ENCODE measurements at regions not wholly inside any gene's neighbourhood (a gene's known extent, or its start where the extent isn't known, plus 50 kb on each side); places are given as distances from the start of the nearest gene placed in this dataset.
"Not testable (repeated sequence)": the region's sequence is repeated elsewhere in the genome, so short reads cannot be mapped to it uniquely, and the experiment has no call there.

GRCh38 chr2:35831385-35831784 lies 524.2 kb upstream of the CRIM1 start:
- H3K4me3 ChIP-seq (ENCODE audit: low read length), result no peak overlapping the region
- no peak for TF ChIP-seq ZNF274 (IDR thresholded peaks at IDR 0.05; ENCODE audit: low read depth, low read length)

GRCh38 chr2:35830833-35831232 lies 524.7 kb upstream of the CRIM1 start:
- TF ChIP-seq ZNF274 (IDR thresholded peaks at IDR 0.05; ENCODE audit: low read depth, low read length), result no peak
- no peak overlapping the region for H3K4me3 ChIP-seq (ENCODE audit: low read length)

GRCh38 chr2:35827086-35827485 lies 528.5 kb upstream of the CRIM1 start:
- H3K4me3 ChIP-seq (ENCODE audit: low read length), result no peak overlapping the region

GRCh38 chr2:35822716-35823115 lies 532.9 kb upstream of the CRIM1 start:
- no peak for TF ChIP-seq ZNF274 (IDR thresholded peaks at IDR 0.05; ENCODE audit: low read depth, low read length)
- H3K4me3 ChIP-seq (ENCODE audit: low read length), result no peak overlapping the region

More at GRCh38 chr2:35827086-35827485, 528.5 kb upstream of the CRIM1 start:
- no peak for TF ChIP-seq ZNF274 (IDR thresholded peaks at IDR 0.05; ENCODE audit: low read depth, low read length)

GRCh38 chr2:35821675-35822074 lies 533.9 kb upstream of the CRIM1 start:
- TF ChIP-seq ZNF274 (IDR thresholded peaks at IDR 0.05; ENCODE audit: low read depth, low read length), result no peak
- no peak overlapping the region for H3K4me3 ChIP-seq (ENCODE audit: low read length)

- no peak for TF ChIP-seq ZNF274 (IDR thresholded peaks at IDR 0.05; ENCODE audit: low read depth, low read length)
- no peak overlapping the region for H3K4me3 ChIP-seq (ENCODE audit: low read length)
Observed at GRCh38 chr2:35820391-35820790, 535.2 kb upstream of the CRIM1 start.

GRCh38 chr2:35819033-35819432 lies 536.5 kb upstream of the CRIM1 start:
- H3K4me3 ChIP-seq (ENCODE audit: low read length), result no peak overlapping the region
- no peak for TF ChIP-seq ZNF274 (IDR thresholded peaks at IDR 0.05; ENCODE audit: low read depth, low read length)

- H3K4me3 ChIP-seq (ENCODE audit: low read length), result not testable (repeated sequence)
Observed at GRCh38 chr2:35818359-35818758, 537.2 kb upstream of the CRIM1 start.

GRCh38 chr2:35814597-35814996 lies 541.0 kb upstream of the CRIM1 start:
- not testable (repeated sequence) for H3K4me3 ChIP-seq (ENCODE audit: low read length)

GRCh38 chr2:35803126-35803525 lies 552.5 kb upstream of the CRIM1 start:
- no peak overlapping the region for H3K4me3 ChIP-seq (ENCODE audit: low read length)
- no peak for TF ChIP-seq ZNF274 (IDR thresholded peaks at IDR 0.05; ENCODE audit: low read depth, low read length)

GRCh38 chr2:35794796-35795450 lies 560.7 kb upstream of the CRIM1 start:
- no peak for TF ChIP-seq ZNF274 (IDR thresholded peaks at IDR 0.05; ENCODE audit: low read depth, low read length)
- H3K4me3 ChIP-seq (ENCODE audit: low read length), result no peak overlapping the region

GRCh38 chr2:35790292-35790691 lies 565.3 kb upstream of the CRIM1 start:
- H3K4me3 ChIP-seq (ENCODE audit: low read length), result no peak overlapping the region
- no peak for TF ChIP-seq ZNF274 (IDR thresholded peaks at IDR 0.05; ENCODE audit: low read depth, low read length)

GRCh38 chr2:35788543-35788942 lies 567.0 kb upstream of the CRIM1 start:
- H3K4me3 ChIP-seq (ENCODE audit: low read length), result no peak overlapping the region
- TF ChIP-seq ZNF274 (IDR thresholded peaks at IDR 0.05; ENCODE audit: low read depth, low read length), result no peak

GRCh38 chr2:35787302-35788031 lies 568.1 kb upstream of the CRIM1 start:
- H3K4me3 ChIP-seq (ENCODE audit: low read length), result no peak overlapping the region
- TF ChIP-seq ZNF274 (IDR thresholded peaks at IDR 0.05; ENCODE audit: low read depth, low read length), result no peak

GRCh38 chr2:35785564-35785963 lies 570.0 kb upstream of the CRIM1 start:
- no peak overlapping the region for H3K4me3 ChIP-seq (ENCODE audit: low read length)
- TF ChIP-seq ZNF274 (IDR thresholded peaks at IDR 0.05; ENCODE audit: low read depth, low read length), result no peak

- TF ChIP-seq ZNF274 (IDR thresholded peaks at IDR 0.05; ENCODE audit: low read depth, low read length), result no peak
- no peak overlapping the region for H3K4me3 ChIP-seq (ENCODE audit: low read length)
Observed at GRCh38 chr2:35784777-35785176, 570.8 kb upstream of the CRIM1 start.

All from GM08714 (cell line).